ENCODE measurements at regions not wholly inside any gene's neighbourhood (a gene's known extent, or its start where the extent isn't known, plus 50 kb on each side); places are given as distances from the start of the nearest gene placed in this dataset.

- no peaks in the 10 kb centered on the region for H3K4me1 ChIP-seq
- no peak overlapping the region for H3K4me3 ChIP-seq (ENCODE audit: low read depth, low read length)
- H3K9me3 ChIP-seq (ENCODE audit: control insufficient read depth, low read length), result no peaks in the 10 kb centered on the region
- TF ChIP-seq CTCF (IDR thresholded peaks at IDR 0.05), result no peak
- H3K9ac ChIP-seq, result no peak overlapping the region
- no peaks in the 10 kb centered on the region for H3K36me3 ChIP-seq (ENCODE audit: control insufficient read depth, insufficient read depth, low read length)
- H2AFZ ChIP-seq, result no peak overlapping the region
- no peak overlapping the region for H3K27ac ChIP-seq
- H3K27me3 ChIP-seq (ENCODE audit: control insufficient read depth, insufficient read depth, low read length), result no peaks in the 10 kb centered on the region
- no peaks in the 10 kb centered on the region for H3K79me2 ChIP-seq
- no peak overlapping the region for H3K4me2 ChIP-seq (ENCODE audit: low read length)
Measured at GRCh38 chr14:85039353-85039626, 490.7 kb upstream of the FLRT2 start.

GRCh38 chr14:85040046-85040685 lies 489.8 kb upstream of the FLRT2 start:
- no peak overlapping the region for H3K9ac ChIP-seq

GRCh38 chr14:85041618-85042017 lies 488.3 kb upstream of the FLRT2 start:
- no peaks in the 10 kb centered on the region for H3K4me1 ChIP-seq
- H3K4me3 ChIP-seq (ENCODE audit: low read depth, low read length), result no peak overlapping the region
- H3K9me3 ChIP-seq (ENCODE audit: control insufficient read depth, low read length), result no peaks in the 10 kb centered on the region
- no peaks in the 10 kb centered on the region for H3K79me2 ChIP-seq
- no peak overlapping the region for H2AFZ ChIP-seq
- TF ChIP-seq CTCF (IDR thresholded peaks at IDR 0.05), result no peak
- no peaks in the 10 kb centered on the region for H3K27me3 ChIP-seq (ENCODE audit: control insufficient read depth, insufficient read depth, low read length)
- H3K27ac ChIP-seq, result no peak overlapping the region
- H3K36me3 ChIP-seq (ENCODE audit: control insufficient read depth, insufficient read depth, low read length), result no peaks in the 10 kb centered on the region
- H3K9ac ChIP-seq, result no peak overlapping the region
- H3K4me2 ChIP-seq (ENCODE audit: low read length), result no peak overlapping the region

More at GRCh38 chr14:85040046-85040685, 489.8 kb upstream of the FLRT2 start:
- Histone ChIP-seq H3K79me2 (no peaks in the 10 kb centered on the region), H3K9me3 (ENCODE audit: control insufficient read depth, low read length) (no peaks in the 10 kb centered on the region), H3K36me3 (ENCODE audit: control insufficient read depth, insufficient read depth, low read length) (no peaks in the 10 kb centered on the region), H3K27me3 (ENCODE audit: control insufficient read depth, insufficient read depth, low read length) (no peaks in the 10 kb centered on the region), H3K4me3 (ENCODE audit: low read depth, low read length) (no peak overlapping the region), H3K4me2 (ENCODE audit: low read length) (no peak overlapping the region), H3K27ac (no peak overlapping the region), H3K4me1 (no peaks in the 10 kb centered on the region), H2AFZ (no peak overlapping the region)
- TF ChIP-seq CTCF (IDR thresholded peaks at IDR 0.05), result no peak

- TF ChIP-seq CTCF (IDR thresholded peaks at IDR 0.05), result no peak
- H3K4me1 ChIP-seq, result no peaks in the 10 kb centered on the region
- no peak overlapping the region for H3K9ac ChIP-seq
- no peaks in the 10 kb centered on the region for H3K36me3 ChIP-seq (ENCODE audit: control insufficient read depth, insufficient read depth, low read length)
- no peak overlapping the region for H3K4me2 ChIP-seq (ENCODE audit: low read length)
- no peaks in the 10 kb centered on the region for H3K9me3 ChIP-seq (ENCODE audit: control insufficient read depth, low read length)
- no peak overlapping the region for H3K4me3 ChIP-seq (ENCODE audit: low read depth, low read length)
- H3K27me3 ChIP-seq (ENCODE audit: control insufficient read depth, insufficient read depth, low read length), result no peaks in the 10 kb centered on the region
- no peaks in the 10 kb centered on the region for H3K79me2 ChIP-seq
- H3K27ac ChIP-seq, result no peak overlapping the region
- H2AFZ ChIP-seq, result no peak overlapping the region
Measured at GRCh38 chr14:85042301-85042700, 487.6 kb upstream of the FLRT2 start.

GRCh38 chr14:85050180-85050579 lies 479.8 kb upstream of the FLRT2 start:
- Histone ChIP-seq H3K9me3 (ENCODE audit: control insufficient read depth, low read length) (no peaks in the 10 kb centered on the region), H3K9ac (no peak overlapping the region), H3K4me2 (ENCODE audit: low read length) (no peak overlapping the region), H3K79me2 (no peaks in the 10 kb centered on the region), H3K4me3 (ENCODE audit: low read depth, low read length) (no peak overlapping the region), H3K27ac (no peak overlapping the region), H3K36me3 (ENCODE audit: control insufficient read depth, insufficient read depth, low read length) (no peaks in the 10 kb centered on the region), H3K4me1 (no peaks in the 10 kb centered on the region), H2AFZ (no peak overlapping the region), H3K27me3 (ENCODE audit: control insufficient read depth, insufficient read depth, low read length) (no peaks in the 10 kb centered on the region)
- no peak for TF ChIP-seq CTCF (IDR thresholded peaks at IDR 0.05)
